Jurkat, Clone E6-1 (cell line): ENCODE measurements at regions not wholly inside any gene's neighbourhood (a gene's known extent, or its start where the extent isn't known, plus 50 kb on each side); places are given as distances from the start of the nearest gene placed in this dataset.

Experiments
- DNase-seq: peaks from one replicate; pipeline ENCODE4 v3.0.0-alpha.2; 2011; ENCODE audit warnings: low read depth, low spot score
- H3K4me3 ChIP-seq: 2 replicates; pipeline ENCODE4 v1.5.1; 2011; ENCODE audit warnings: mild to moderate bottlenecking, low read length, control low read depth, moderate library complexity

GRCh38 chr11:15371533-15371932 lies 256.8 kb downstream of the INSC start:
- no peak for DNase-seq
- H3K4me3 ChIP-seq: no peak overlapping the region

GRCh38 chr11:15374418-15374817 lies 259.7 kb downstream of the INSC start:
- DNase-seq: no peak
- H3K4me3 ChIP-seq: no peak overlapping the region

- DNase-seq: no peak
- H3K4me3 ChIP-seq: no peak overlapping the region
Measured at GRCh38 chr11:15378941-15379340, 264.2 kb downstream of the INSC start.

- no peak for DNase-seq
- no peak overlapping the region for H3K4me3 ChIP-seq
Measured at GRCh38 chr11:15379483-15379882, 264.8 kb downstream of the INSC start.

- H3K4me3 ChIP-seq: no peak overlapping the region
- no peak for DNase-seq
Measured at GRCh38 chr11:15390857-15391256, 276.1 kb downstream of the INSC start.

GRCh38 chr11:15396778-15397177 lies 282.1 kb downstream of the INSC start:
- DNase-seq: no peak
- H3K4me3 ChIP-seq: no peak overlapping the region

- H3K4me3 ChIP-seq: no peak overlapping the region
- DNase-seq: no peak
Measured at GRCh38 chr11:15406851-15407351, 292.2 kb downstream of the INSC start.

- no peak overlapping the region for H3K4me3 ChIP-seq
- no peak for DNase-seq
Measured at GRCh38 chr11:15412054-15412453, 297.3 kb downstream of the INSC start.

- DNase-seq: no peak
- H3K4me3 ChIP-seq: no peak overlapping the region
Measured at GRCh38 chr11:15418921-15419320, 304.2 kb downstream of the INSC start.

GRCh38 chr11:15419696-15420095 lies 305.0 kb downstream of the INSC start:
- DNase-seq: no peak
- no peak overlapping the region for H3K4me3 ChIP-seq

- no peak for DNase-seq
- no peak overlapping the region for H3K4me3 ChIP-seq
Measured at GRCh38 chr11:15430381-15430780, 315.7 kb downstream of the INSC start.

GRCh38 chr11:15434529-15434928 lies 319.8 kb downstream of the INSC start:
- no peak for DNase-seq
- no peak overlapping the region for H3K4me3 ChIP-seq

GRCh38 chr11:15446315-15446714 lies 331.6 kb downstream of the INSC start:
- DNase-seq: no peak

GRCh38 chr11:15446929-15447328 lies 332.2 kb downstream of the INSC start:
- no peak for DNase-seq
- no peak overlapping the region for H3K4me3 ChIP-seq

More at GRCh38 chr11:15446315-15446714, 331.6 kb downstream of the INSC start:
- H3K4me3 ChIP-seq: no peak overlapping the region

- DNase-seq: no peak
Measured at GRCh38 chr11:15451713-15452112, 337.0 kb downstream of the INSC start.

GRCh38 chr11:15453211-15453765 lies 338.6 kb downstream of the INSC start:
- DNase-seq: no peak
- H3K4me3 ChIP-seq: no peak overlapping the region

More at GRCh38 chr11:15451713-15452112, 337.0 kb downstream of the INSC start:
- H3K4me3 ChIP-seq: no peak overlapping the region

- no peak for DNase-seq
- H3K4me3 ChIP-seq: no peak overlapping the region
Measured at GRCh38 chr11:15468466-15468865, 353.7 kb downstream of the INSC start.

GRCh38 chr11:15471048-15471894 lies 356.5 kb downstream of the INSC start:
- DNase-seq: no peak
- H3K4me3 ChIP-seq: no peak overlapping the region

GRCh38 chr11:15471895-15472799 lies 357.4 kb downstream of the INSC start:
- DNase-seq: no peak
- no peak overlapping the region for H3K4me3 ChIP-seq
